SK-N-SH (cell line): ENCODE measurements at regions not wholly inside any gene's neighbourhood (a gene's known extent, or its start where the extent isn't known, plus 50 kb on each side); places are given as distances from the start of the nearest gene placed in this dataset.

Source experiments
- CTCF ChIA-PET: fragments of 300-600, 350-600 bp; formaldehyde crosslinking; extraction: SDS; loops from one replicate; lab custom pipeline; 2021; lab: Yijun Ruan, JAX
- POLR2A ChIA-PET: fragments of 350-600 bp; sonication (Branson Sonifier 250); formaldehyde crosslinking; extraction: SDS; loops from one replicate; lab custom pipeline; 2020; ENCODE audit warnings: antibody characterized with exemption, inconsistent platforms; lab: Yijun Ruan, JAX
- DNase-seq: peaks from one replicate; pipeline ENCODE4 v3.0.0; 2012
- H2AFZ ChIP-seq: fragments of 200-600 bp; sonication (generic); 2 replicates; pipeline ENCODE4 v1.8.1; 2016; ENCODE audit warnings: antibody characterized with exemption, mild to moderate bottlenecking, low read depth
- H3F3A ChIP-seq: fragments of 200-600 bp; sonication (generic); replicated peaks from 2 replicates; pipeline ENCODE3; 2016; ENCODE audit warnings: antibody characterized with exemption, mild to moderate bottlenecking; ENCODE audit not compliant: insufficient read depth
- H3K27ac ChIP-seq, 2 experiments: fragments of 200-500 bp in 1 of 2; fragments of 200-600 bp in 1 of 2; sonication (Bioruptor generic) in 1 of 2; sonication (generic), shearing (Covaris generic) in 1 of 2; 2 replicates each; pipeline versions ENCODE4 v1.5.1 to v1.6.1; 2014 to 2016; ENCODE audit warnings: low read depth in 2 of 2, inconsistent platforms in 1 of 2, low read length in 1 of 2, mild to moderate bottlenecking in 1 of 2, mixed read lengths in 1 of 2
- H3K27me3 ChIP-seq: fragments of 200-600 bp; sonication (generic), shearing (Covaris generic); 2 replicates; pipeline ENCODE4 v1.6.1; 2016; ENCODE audit warnings: mixed run types; ENCODE audit not compliant: insufficient read depth
- H3K36me3 ChIP-seq, 2 experiments: fragments of 200-500 bp in 1 of 2; fragments of 200-600 bp in 1 of 2; sonication (Bioruptor generic) in 1 of 2; sonication (generic) in 1 of 2; replicated peaks in 1 of 2; 2 replicates each; pipeline versions ENCODE3 to v1.5.1; 2014 to 2016; ENCODE audit warnings: low read length in 1 of 2, mild to moderate bottlenecking in 1 of 2; ENCODE audit not compliant: insufficient read depth in 2 of 2, control insufficient read depth in 1 of 2
- H3K4me1 ChIP-seq, 2 experiments: fragments of 200-500 bp in 1 of 2; fragments of 200-600 bp in 1 of 2; sonication (Bioruptor generic) in 1 of 2; sonication (generic), shearing (Covaris generic) in 1 of 2; 2 replicates each; pipeline versions ENCODE4 v1.5.1 to v1.6.1; 2014 to 2016; ENCODE audit warnings: low read depth in 1 of 2, low read length in 1 of 2, mixed run types in 1 of 2; ENCODE audit not compliant: insufficient read depth in 2 of 2, control insufficient read depth in 1 of 2
- H3K4me2 ChIP-seq: fragments of 200-600 bp; sonication (generic), shearing (Covaris generic); 2 replicates; pipeline ENCODE4 v1.6.1; 2017; ENCODE audit warnings: mixed run types
- H3K4me3 ChIP-seq, 2 experiments: fragments of 200-500 bp in 1 of 2; fragments of 200-600 bp in 1 of 2; sonication (Bioruptor generic) in 1 of 2; sonication (generic), shearing (Covaris generic) in 1 of 2; 2 replicates each; pipeline versions ENCODE4 v1.5.1 to v1.8.1; 2014 to 2016; ENCODE audit warnings: low read depth in 2 of 2, inconsistent platforms in 1 of 2, low read length in 1 of 2, mild to moderate bottlenecking in 1 of 2, mixed read lengths in 1 of 2, moderate library complexity in 1 of 2
- H3K79me2 ChIP-seq: fragments of 200-600 bp; sonication (generic); 2 replicates; pipeline ENCODE4 v1.8.1; 2017; ENCODE audit warnings: mild to moderate bottlenecking; ENCODE audit not compliant: insufficient read depth
- H3K9ac ChIP-seq: fragments of 200-600 bp; sonication (generic); 2 replicates; pipeline ENCODE4 v1.6.1; 2017; ENCODE audit warnings: mixed run types
- H3K9me2 ChIP-seq: fragments of 200-600 bp; sonication (generic); 2 replicates; pipeline ENCODE4 v1.6.1; 2017; ENCODE audit warnings: mixed run types
- H3K9me3 ChIP-seq: fragments of 200-600 bp; sonication (generic); 2 replicates; pipeline ENCODE4 v1.6.1; 2017; ENCODE audit warnings: mixed run types, mild to moderate bottlenecking, moderate library complexity
- H4K20me1 ChIP-seq: fragments of 200-600 bp; sonication (generic); 2 replicates; pipeline ENCODE4 v1.6.1; 2017; ENCODE audit warnings: mild to moderate bottlenecking, mixed run types; ENCODE audit not compliant: insufficient read depth
- EP300 ChIP-seq, 2 experiments: IDR thresholded peaks; 2 replicates each; pipeline versions ENCODE4 v1.4.0 to v1.6.1; 2012; ENCODE audit warnings: borderline replicate concordance in 1 of 2, low read depth in 1 of 2, low read length in 1 of 2
- EZH2phosphoT487 ChIP-seq: fragments of 200-600 bp; sonication (generic); IDR thresholded peaks from 2 replicates; pipeline ENCODE4 v1.6.1; 2017; ENCODE audit warnings: low read depth, mixed run types, mild to moderate bottlenecking, antibody characterized with exemption, moderate library complexity, borderline replicate concordance
- FOSL2 ChIP-seq: IDR thresholded peaks from 2 replicates; pipeline ENCODE4 v1.4.0; 2012; ENCODE audit warnings: low read depth, mild to moderate bottlenecking, moderate library complexity, borderline replicate concordance
- FOXJ3 ChIP-seq: sonication (generic); formaldehyde crosslinking; IDR thresholded peaks from 2 replicates; pipeline ENCODE4 v1.5.1; 2020; ENCODE audit warnings: mild to moderate bottlenecking, missing genetic modification reagents
- GABPA ChIP-seq: IDR thresholded peaks from 2 replicates; pipeline ENCODE4 v1.4.0; 2012; ENCODE audit warnings: low read depth, mild to moderate bottlenecking
- GATA2 ChIP-seq: sonication (generic); formaldehyde crosslinking; IDR thresholded peaks from 2 replicates; pipeline ENCODE4 v1.5.0; 2020; ENCODE audit warnings: mild to moderate bottlenecking, missing genetic modification reagents
- JUND ChIP-seq: IDR thresholded peaks from 2 replicates; pipeline ENCODE4 v1.4.0; 2012
- MEF2A ChIP-seq: IDR thresholded peaks from 2 replicates; pipeline ENCODE4 v1.4.0; 2012; ENCODE audit warnings: low read depth, borderline replicate concordance
- MXI1 ChIP-seq: IDR thresholded peaks from 2 replicates; pipeline ENCODE4 v1.6.1; 2012; ENCODE audit warnings: mild to moderate bottlenecking, low read depth, low read length, improper control_type of control experiment
- NFIC ChIP-seq: IDR thresholded peaks from 2 replicates; pipeline ENCODE4 v1.4.0; 2012; ENCODE audit warnings: borderline replicate concordance
- POLR2AphosphoS5 ChIP-seq: IDR thresholded peaks from 2 replicates; pipeline ENCODE4 v1.6.1; 2012; ENCODE audit warnings: low read depth, low read length
- RAD21 ChIP-seq: IDR thresholded peaks from 2 replicates; pipeline ENCODE4 v1.6.1; 2012; ENCODE audit warnings: mild to moderate bottlenecking, low read length
- RCOR1 ChIP-seq: fragments of 150-350 bp; IDR thresholded peaks from 2 replicates; pipeline ENCODE4 v1.6.1; 2017; ENCODE audit warnings: antibody characterized with exemption, low read length
- RFX5 ChIP-seq: IDR thresholded peaks from 2 replicates; pipeline ENCODE4 v1.6.1; 2012; ENCODE audit warnings: mild to moderate bottlenecking, improper control_type of control experiment, low read length
- RXRA ChIP-seq: IDR thresholded peaks from 2 replicates; pipeline ENCODE4 v1.4.0; 2012; ENCODE audit warnings: low read depth, mild to moderate bottlenecking, borderline replicate concordance
- SIN3A ChIP-seq: IDR thresholded peaks from 2 replicates; pipeline ENCODE4 v1.6.1; 2012; ENCODE audit warnings: low read depth, mild to moderate bottlenecking, low read length, moderate library complexity, borderline replicate concordance
- SMC3 ChIP-seq: IDR thresholded peaks from 2 replicates; pipeline ENCODE4 v1.6.1; 2012; ENCODE audit warnings: low read depth, low read length, improper control_type of control experiment
- TAF1 ChIP-seq: IDR thresholded peaks from 2 replicates; pipeline ENCODE4 v1.6.1; 2012; ENCODE audit warnings: low read depth, mild to moderate bottlenecking, low read length, moderate library complexity, borderline replicate concordance
- TEAD4 ChIP-seq: IDR thresholded peaks from 2 replicates; pipeline ENCODE4 v1.4.0; 2012; ENCODE audit warnings: mild to moderate bottlenecking, borderline replicate concordance; ENCODE audit not compliant: insufficient read depth
- YY1 ChIP-seq: IDR thresholded peaks from 2 replicates; pipeline ENCODE4 v1.4.0; 2012; ENCODE audit warnings: low read depth, mild to moderate bottlenecking
- WGBS: methylation state at CpG from one replicate; pipeline ENCODE4 v1.1.6; 2017; ENCODE audit warnings: low lambda C conversion rate; 5-methylcytosine and 5-hydroxymethylcytosine counted together
- TF ChIP-seq, protein P1 (sequence below): fragments of 200-600 bp; sonication (generic); IDR thresholded peaks from 2 replicates; pipeline ENCODE4 v1.6.1; 2017; ENCODE audit warnings: antibody characterized with exemption, mild to moderate bottlenecking, moderate library complexity
- TF ChIP-seq, protein P2 (sequence below): IDR thresholded peaks from 2 replicates; pipeline ENCODE4 v1.4.0; 2012; ENCODE audit warnings: low read depth, borderline replicate concordance
- TF ChIP-seq, protein P3 (sequence below): IDR thresholded peaks from 2 replicates; pipeline ENCODE4 v1.4.0; 2012; ENCODE audit warnings: low read depth

DNA sequence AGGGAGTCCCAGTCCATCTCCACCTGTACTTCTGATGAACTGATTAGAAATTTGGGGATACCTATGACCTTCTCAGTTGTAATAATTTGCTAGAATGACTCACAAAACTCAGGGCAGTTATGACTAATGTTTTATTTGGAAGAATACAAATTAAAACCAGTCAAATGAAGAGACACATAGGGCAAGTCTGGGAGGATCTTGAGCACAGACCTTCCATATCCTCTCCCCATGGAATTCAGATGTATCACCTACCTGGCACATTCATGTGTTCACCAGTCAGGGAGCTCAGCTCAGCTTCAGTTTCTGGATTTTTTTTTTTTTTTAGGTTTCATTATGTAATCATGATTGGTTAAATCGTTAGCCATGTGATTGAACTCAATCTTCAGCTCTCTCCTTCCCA, 247.7 kb downstream of the VGLL3 start:
- CTCF ChIA-PET = no interaction called here
- no peak overlapping the region for H3K4me3 ChIP-seq
- POLR2A ChIA-PET = no interaction called here
- DNase-seq = no peak
- no peaks in the 10 kb centered on the region for H3K9me2 ChIP-seq
- H3K27ac ChIP-seq = no peak overlapping the region
- H3K4me2 ChIP-seq = no peak overlapping the region
- H3K9me3 ChIP-seq = no peaks in the 10 kb centered on the region
- no peaks in the 10 kb centered on the region for H3K27me3 ChIP-seq
- no peak overlapping the region for H3K9ac ChIP-seq
- no peaks in the 10 kb centered on the region for H3K4me1 ChIP-seq
- no peak overlapping the region for H2AFZ ChIP-seq
- H3F3A ChIP-seq = no peaks in the 10 kb centered on the region
- WGBS = 0% methylated on average over 1 of the region's 1 CpG
- no peaks in the 10 kb centered on the region for H4K20me1 ChIP-seq
- H3K36me3 ChIP-seq = no peaks in the 10 kb centered on the region
- H3K79me2 ChIP-seq = no peaks in the 10 kb centered on the region
- TF ChIP-seq, protein P1, sequence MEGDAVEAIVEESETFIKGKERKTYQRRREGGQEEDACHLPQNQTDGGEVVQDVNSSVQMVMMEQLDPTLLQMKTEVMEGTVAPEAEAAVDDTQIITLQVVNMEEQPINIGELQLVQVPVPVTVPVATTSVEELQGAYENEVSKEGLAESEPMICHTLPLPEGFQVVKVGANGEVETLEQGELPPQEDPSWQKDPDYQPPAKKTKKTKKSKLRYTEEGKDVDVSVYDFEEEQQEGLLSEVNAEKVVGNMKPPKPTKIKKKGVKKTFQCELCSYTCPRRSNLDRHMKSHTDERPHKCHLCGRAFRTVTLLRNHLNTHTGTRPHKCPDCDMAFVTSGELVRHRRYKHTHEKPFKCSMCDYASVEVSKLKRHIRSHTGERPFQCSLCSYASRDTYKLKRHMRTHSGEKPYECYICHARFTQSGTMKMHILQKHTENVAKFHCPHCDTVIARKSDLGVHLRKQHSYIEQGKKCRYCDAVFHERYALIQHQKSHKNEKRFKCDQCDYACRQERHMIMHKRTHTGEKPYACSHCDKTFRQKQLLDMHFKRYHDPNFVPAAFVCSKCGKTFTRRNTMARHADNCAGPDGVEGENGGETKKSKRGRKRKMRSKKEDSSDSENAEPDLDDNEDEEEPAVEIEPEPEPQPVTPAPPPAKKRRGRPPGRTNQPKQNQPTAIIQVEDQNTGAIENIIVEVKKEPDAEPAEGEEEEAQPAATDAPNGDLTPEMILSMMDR = no peak
- TF ChIP-seq TAF1 = no peak
- no peak for TF ChIP-seq GABPA
- no peak for TF ChIP-seq FOXJ3 (CRISPR knock-in tag)
- TF ChIP-seq RXRA = no peak
- TF ChIP-seq RFX5 = no peak
- TF ChIP-seq SIN3A = no peak
- TF ChIP-seq, all 33 proteins: peak for 0

DNA sequence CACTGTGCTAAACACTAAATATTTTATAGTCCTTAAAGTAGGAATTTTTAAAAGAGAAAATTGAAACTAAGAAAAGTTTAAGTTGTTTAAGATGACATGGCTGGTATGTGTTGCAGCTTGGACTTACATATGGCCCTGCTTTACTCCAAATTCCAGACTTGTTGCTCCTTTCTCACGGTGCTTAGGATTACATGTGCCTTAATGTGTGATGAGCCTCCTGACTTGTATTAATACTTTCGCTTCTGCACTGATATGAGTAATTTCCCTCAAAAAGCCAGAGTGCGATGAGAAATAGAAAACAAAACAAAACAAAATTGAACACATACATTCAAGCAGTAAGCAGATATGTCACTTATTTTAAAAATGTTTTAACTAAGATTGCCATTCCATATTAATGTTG, 250.2 kb downstream of the VGLL3 start:
- Histone ChIP-seq H3F3A (no peaks in the 10 kb centered on the region), H3K9me2 (no peaks in the 10 kb centered on the region), H3K27ac (no peak overlapping the region), H3K4me3 (no peak overlapping the region), H3K27me3 (no peaks in the 10 kb centered on the region), H3K9me3 (no peaks in the 10 kb centered on the region), H3K79me2 (no peaks in the 10 kb centered on the region), H2AFZ (no peak overlapping the region), H4K20me1 (no peaks in the 10 kb centered on the region), H3K36me3 (no peaks in the 10 kb centered on the region), H3K4me1 (no peaks in the 10 kb centered on the region), H3K9ac (no peak overlapping the region), H3K4me2 (no peak overlapping the region)
- DNase-seq = no peak
- TF ChIP-seq SMC3 (no peak), EP300 (IDR thresholded peaks at IDR 0.05; ENCODE audit: borderline replicate concordance in 1 of 2, low read depth in 1 of 2, low read length in 1 of 2) (no peak), MXI1 (no peak), POLR2AphosphoS5 (no peak), EZH2phosphoT487 (no peak), SIN3A (no peak), YY1 (no peak), RAD21 (no peak), MEF2A (no peak), RCOR1 (no peak), FOSL2 (no peak), JUND (no peak), NFIC (no peak), TEAD4 (no peak), GATA2 (no peak)
- TF ChIP-seq, protein P2, sequence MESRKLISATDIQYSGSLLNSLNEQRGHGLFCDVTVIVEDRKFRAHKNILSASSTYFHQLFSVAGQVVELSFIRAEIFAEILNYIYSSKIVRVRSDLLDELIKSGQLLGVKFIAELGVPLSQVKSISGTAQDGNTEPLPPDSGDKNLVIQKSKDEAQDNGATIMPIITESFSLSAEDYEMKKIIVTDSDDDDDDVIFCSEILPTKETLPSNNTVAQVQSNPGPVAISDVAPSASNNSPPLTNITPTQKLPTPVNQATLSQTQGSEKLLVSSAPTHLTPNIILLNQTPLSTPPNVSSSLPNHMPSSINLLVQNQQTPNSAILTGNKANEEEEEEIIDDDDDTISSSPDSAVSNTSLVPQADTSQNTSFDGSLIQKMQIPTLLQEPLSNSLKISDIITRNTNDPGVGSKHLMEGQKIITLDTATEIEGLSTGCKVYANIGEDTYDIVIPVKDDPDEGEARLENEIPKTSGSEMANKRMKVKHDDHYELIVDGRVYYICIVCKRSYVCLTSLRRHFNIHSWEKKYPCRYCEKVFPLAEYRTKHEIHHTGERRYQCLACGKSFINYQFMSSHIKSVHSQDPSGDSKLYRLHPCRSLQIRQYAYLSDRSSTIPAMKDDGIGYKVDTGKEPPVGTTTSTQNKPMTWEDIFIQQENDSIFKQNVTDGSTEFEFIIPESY = no peak
- TF ChIP-seq, protein P3, sequence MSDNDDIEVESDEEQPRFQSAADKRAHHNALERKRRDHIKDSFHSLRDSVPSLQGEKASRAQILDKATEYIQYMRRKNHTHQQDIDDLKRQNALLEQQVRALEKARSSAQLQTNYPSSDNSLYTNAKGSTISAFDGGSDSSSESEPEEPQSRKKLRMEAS = no peak
- whole genome bisulfite sequencing = 30% methylated on average over 3 of the region's 3 CpGs
- CTCF ChIA-PET = no interaction called here
- POLR2A ChIA-PET = no interaction called here
